ENCODE measurements at regions not wholly inside any gene's neighbourhood (a gene's known extent, or its start where the extent isn't known, plus 50 kb on each side); places are given as distances from the start of the nearest gene placed in this dataset.
A peak's percentile ranks its signal among the peaks of the same experiment; 100 is the strongest.

- TF ChIP-seq RCOR2 (CRISPR knock-in tag; IDR thresholded peaks at IDR 0.05): no peak
- no peak for TF ChIP-seq ATM (IDR thresholded peaks at IDR 0.05; ENCODE audit: borderline replicate concordance)
- no peak for TF ChIP-seq NR3C1 (CRISPR knock-in tag; IDR thresholded peaks at IDR 0.05)
- no peak for TF ChIP-seq HNF4A (CRISPR knock-in tag; IDR thresholded peaks at IDR 0.05)
- no peak for TF ChIP-seq ARNT (IDR thresholded peaks at IDR 0.05)
- no peak for TF ChIP-seq ZNF558 (CRISPR knock-in tag; IDR thresholded peaks at IDR 0.05; ENCODE audit: borderline replicate concordance)
- TF ChIP-seq KDM5B (CRISPR knock-in tag; IDR thresholded peaks at IDR 0.05; ENCODE audit: borderline replicate concordance): peak; percentile 33; the same call in 1 of the 2 replicates
- TF ChIP-seq ZNF687 (CRISPR knock-in tag; IDR thresholded peaks at IDR 0.05): peak; percentile 51
- no peak for TF ChIP-seq ZNF878 (CRISPR knock-in tag; IDR thresholded peaks at IDR 0.05)
- TF ChIP-seq HHEX (CRISPR knock-in tag; IDR thresholded peaks at IDR 0.05): no peak
- TF ChIP-seq, protein P1, sequence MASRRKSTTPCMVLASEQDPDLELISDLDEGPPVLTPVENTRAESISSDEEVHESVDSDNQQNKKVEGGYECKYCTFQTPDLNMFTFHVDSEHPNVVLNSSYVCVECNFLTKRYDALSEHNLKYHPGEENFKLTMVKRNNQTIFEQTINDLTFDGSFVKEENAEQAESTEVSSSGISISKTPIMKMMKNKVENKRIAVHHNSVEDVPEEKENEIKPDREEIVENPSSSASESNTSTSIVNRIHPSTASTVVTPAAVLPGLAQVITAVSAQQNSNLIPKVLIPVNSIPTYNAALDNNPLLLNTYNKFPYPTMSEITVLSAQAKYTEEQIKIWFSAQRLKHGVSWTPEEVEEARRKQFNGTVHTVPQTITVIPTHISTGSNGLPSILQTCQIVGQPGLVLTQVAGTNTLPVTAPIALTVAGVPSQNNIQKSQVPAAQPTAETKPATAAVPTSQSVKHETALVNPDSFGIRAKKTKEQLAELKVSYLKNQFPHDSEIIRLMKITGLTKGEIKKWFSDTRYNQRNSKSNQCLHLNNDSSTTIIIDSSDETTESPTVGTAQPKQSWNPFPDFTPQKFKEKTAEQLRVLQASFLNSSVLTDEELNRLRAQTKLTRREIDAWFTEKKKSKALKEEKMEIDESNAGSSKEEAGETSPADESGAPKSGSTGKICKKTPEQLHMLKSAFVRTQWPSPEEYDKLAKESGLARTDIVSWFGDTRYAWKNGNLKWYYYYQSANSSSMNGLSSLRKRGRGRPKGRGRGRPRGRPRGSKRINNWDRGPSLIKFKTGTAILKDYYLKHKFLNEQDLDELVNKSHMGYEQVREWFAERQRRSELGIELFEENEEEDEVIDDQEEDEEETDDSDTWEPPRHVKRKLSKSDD (CRISPR knock-in tag; IDR thresholded peaks at IDR 0.05; ENCODE audit: low read depth): no peak
- no peak for TF ChIP-seq CAMTA2 (CRISPR knock-in tag; IDR thresholded peaks at IDR 0.05; ENCODE audit: borderline replicate concordance)
- TF ChIP-seq ZNF30 (CRISPR knock-in tag; IDR thresholded peaks at IDR 0.05): no peak
- TF ChIP-seq ZNF619 (CRISPR knock-in tag; IDR thresholded peaks at IDR 0.05): no peak
- TF ChIP-seq ZNF75D (CRISPR knock-in tag; IDR thresholded peaks at IDR 0.05; ENCODE audit: borderline replicate concordance): no peak
- TF ChIP-seq, protein P2, sequence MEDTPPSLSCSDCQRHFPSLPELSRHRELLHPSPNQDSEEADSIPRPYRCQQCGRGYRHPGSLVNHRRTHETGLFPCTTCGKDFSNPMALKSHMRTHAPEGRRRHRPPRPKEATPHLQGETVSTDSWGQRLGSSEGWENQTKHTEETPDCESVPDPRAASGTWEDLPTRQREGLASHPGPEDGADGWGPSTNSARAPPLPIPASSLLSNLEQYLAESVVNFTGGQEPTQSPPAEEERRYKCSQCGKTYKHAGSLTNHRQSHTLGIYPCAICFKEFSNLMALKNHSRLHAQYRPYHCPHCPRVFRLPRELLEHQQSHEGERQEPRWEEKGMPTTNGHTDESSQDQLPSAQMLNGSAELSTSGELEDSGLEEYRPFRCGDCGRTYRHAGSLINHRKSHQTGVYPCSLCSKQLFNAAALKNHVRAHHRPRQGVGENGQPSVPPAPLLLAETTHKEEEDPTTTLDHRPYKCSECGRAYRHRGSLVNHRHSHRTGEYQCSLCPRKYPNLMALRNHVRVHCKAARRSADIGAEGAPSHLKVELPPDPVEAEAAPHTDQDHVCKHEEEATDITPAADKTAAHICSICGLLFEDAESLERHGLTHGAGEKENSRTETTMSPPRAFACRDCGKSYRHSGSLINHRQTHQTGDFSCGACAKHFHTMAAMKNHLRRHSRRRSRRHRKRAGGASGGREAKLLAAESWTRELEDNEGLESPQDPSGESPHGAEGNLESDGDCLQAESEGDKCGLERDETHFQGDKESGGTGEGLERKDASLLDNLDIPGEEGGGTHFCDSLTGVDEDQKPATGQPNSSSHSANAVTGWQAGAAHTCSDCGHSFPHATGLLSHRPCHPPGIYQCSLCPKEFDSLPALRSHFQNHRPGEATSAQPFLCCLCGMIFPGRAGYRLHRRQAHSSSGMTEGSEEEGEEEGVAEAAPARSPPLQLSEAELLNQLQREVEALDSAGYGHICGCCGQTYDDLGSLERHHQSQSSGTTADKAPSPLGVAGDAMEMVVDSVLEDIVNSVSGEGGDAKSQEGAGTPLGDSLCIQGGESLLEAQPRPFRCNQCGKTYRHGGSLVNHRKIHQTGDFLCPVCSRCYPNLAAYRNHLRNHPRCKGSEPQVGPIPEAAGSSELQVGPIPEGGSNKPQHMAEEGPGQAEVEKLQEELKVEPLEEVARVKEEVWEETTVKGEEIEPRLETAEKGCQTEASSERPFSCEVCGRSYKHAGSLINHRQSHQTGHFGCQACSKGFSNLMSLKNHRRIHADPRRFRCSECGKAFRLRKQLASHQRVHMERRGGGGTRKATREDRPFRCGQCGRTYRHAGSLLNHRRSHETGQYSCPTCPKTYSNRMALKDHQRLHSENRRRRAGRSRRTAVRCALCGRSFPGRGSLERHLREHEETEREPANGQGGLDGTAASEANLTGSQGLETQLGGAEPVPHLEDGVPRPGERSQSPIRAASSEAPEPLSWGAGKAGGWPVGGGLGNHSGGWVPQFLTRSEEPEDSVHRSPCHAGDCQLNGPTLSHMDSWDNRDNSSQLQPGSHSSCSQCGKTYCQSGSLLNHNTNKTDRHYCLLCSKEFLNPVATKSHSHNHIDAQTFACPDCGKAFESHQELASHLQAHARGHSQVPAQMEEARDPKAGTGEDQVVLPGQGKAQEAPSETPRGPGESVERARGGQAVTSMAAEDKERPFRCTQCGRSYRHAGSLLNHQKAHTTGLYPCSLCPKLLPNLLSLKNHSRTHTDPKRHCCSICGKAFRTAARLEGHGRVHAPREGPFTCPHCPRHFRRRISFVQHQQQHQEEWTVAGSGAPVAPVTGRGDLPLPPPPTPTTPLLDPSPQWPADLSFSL (CRISPR knock-in tag; IDR thresholded peaks at IDR 0.05): no peak
- TF ChIP-seq MLLT10 (CRISPR knock-in tag; IDR thresholded peaks at IDR 0.05): no peak
Measured at GRCh38 chr3:5376761-5377160, 189.3 kb downstream of the EDEM1 start (continued).
